Thoracic aorta (tissue), 2 donors: ENCODE measurements at regions not wholly inside any gene's neighbourhood (a gene's known extent, or its start where the extent isn't known, plus 50 kb on each side); places are given as distances from the start of the nearest gene placed in this dataset.

Experiments
- ATAC-seq: fragments of 150-250 bp; one replicate; pipeline ENCODE4 v1.8.0; 2017; ENCODE audit warnings: low read depth; ENCODE audit not compliant: insufficient number of reproducible peaks, low FRiP score
- DNase-seq: peaks from one replicate; pipeline ENCODE4 v3.0.0-alpha.2; 2020; ENCODE audit warnings: low spot score
- H3K27ac ChIP-seq, 2 donors: fragments of 200-600 bp; sonication (generic); 1 replicate in 1 of 2; 2 replicates in 1 of 2; pipeline ENCODE4 v1.5.1; 2016; ENCODE audit warnings: mild to moderate bottlenecking in 2 of 2, moderate library complexity in 2 of 2
- H3K27me3 ChIP-seq: fragments of 200-600 bp; sonication (generic); replicated peaks from 2 replicates; pipeline ENCODE4 v1.6.0; 2016; ENCODE audit warnings: mild to moderate bottlenecking; ENCODE audit not compliant: insufficient read depth
- H3K36me3 ChIP-seq: fragments of 200-600 bp; sonication (generic); one replicate; pipeline ENCODE4 v1.5.1; 2016
- H3K4me1 ChIP-seq, 2 donors: fragments of 200-600 bp; sonication (generic); 1 replicate in 1 of 2; 2 replicates in 1 of 2; pipeline versions ENCODE4 v1.5.1 to v1.6.0; 2016; ENCODE audit warnings: low read depth in 2 of 2, mild to moderate bottlenecking in 1 of 2; ENCODE audit not compliant: control insufficient read depth in 1 of 2
- H3K4me3 ChIP-seq: fragments of 200-600 bp; sonication (generic); 2 replicates; pipeline ENCODE4 v1.5.1; 2016; ENCODE audit warnings: mild to moderate bottlenecking
- H3K9me3 ChIP-seq: fragments of 200-600 bp; sonication (generic); 2 replicates; pipeline ENCODE4 v1.5.1; 2016
- CTCF ChIP-seq: fragments of 200-600 bp; sonication (generic); IDR thresholded peaks from one replicate; pipeline ENCODE4 v1.5.1; 2019; ENCODE audit warnings: antibody characterized with exemption

DNA sequence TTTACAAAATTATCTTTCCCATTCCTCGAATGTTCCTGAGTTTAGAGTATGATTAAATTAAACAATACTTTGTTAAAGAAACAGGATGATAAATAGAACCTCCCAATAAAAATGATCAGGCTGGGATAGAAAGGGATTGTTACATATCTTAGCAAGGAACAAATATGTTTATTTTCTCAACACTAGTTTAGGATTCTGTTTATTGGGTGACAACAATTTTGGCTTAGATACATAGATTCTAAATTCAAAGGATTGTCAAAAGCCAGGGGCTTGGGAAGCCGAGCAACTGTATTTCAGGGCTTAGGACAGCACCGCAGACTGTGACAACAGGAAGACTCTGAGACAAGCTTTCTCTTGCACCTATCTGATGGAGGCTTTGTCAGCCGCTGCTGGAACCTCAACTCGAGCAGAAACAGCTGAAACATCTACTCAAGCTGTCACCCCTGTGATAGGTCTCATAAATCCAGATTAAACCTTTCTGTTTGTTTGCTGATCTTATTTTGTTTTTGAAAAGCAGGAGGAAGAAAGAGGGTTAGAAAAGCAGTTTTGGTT, 562.8 kb upstream of the ZFHX3 start:
- no peak for DNase-seq
- ATAC-seq, result no peak
- no peak for TF ChIP-seq CTCF

DNA sequence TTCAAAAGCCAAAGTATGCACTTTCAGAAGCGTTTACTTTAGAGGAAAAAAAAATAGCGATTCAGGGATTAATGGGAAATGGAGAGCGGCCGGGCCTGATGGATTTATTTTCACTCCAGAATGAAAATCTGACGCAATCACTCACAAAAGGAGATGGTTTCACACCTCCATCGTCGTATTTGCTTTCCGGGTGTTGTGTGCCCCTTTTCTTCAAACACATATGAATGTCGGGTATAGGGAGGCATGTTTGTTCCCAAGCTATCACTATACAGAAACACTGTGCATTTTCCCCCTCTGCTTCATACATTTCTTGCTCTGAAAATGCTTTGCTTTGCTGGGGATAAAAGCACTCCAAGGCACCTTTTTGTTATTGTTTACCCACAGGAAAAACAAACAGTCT, 562.2 kb upstream of the ZFHX3 start:
- Histone ChIP-seq H3K36me3 (no peaks in the 10 kb centered on the region), H3K9me3 (no peaks in the 10 kb centered on the region), H3K27me3 (peaks cover 4% of the 10 kb centered on the region), H3K4me1 (no peaks in the 10 kb centered on the region), H3K27ac (no peak overlapping the region), H3K4me3 (no peak overlapping the region)
- ATAC-seq (no peak), DNase-seq (no peak)
- TF ChIP-seq CTCF, result no peak

More for the DNA sequence above, 562.8 kb upstream of the ZFHX3 start:
- Histone ChIP-seq H3K27ac (no peak overlapping the region), H3K4me3 (no peak overlapping the region), H3K27me3 (peaks cover 4% of the 10 kb centered on the region), H3K4me1 (no peaks in the 10 kb centered on the region), H3K36me3 (no peaks in the 10 kb centered on the region), H3K9me3 (no peaks in the 10 kb centered on the region)

DNA sequence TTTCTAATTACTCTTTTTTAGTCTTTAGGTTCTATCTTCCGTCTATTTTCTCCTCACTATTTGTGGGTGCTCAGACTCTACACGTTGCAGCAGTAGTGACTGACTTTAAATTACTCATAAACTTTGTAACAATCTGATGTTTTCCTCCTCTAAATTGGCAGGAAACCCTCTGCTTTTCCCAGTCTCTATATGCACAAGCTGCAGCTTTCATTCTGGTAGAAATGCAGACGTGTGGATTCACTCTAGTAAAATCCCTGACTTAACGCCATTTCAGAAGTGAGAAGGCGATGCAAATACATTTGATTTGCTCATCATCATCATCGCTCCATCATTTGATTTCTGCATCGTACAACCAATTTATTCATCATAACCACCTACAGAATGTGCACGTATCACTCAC, 561.0 kb upstream of the ZFHX3 start:
- no peak for ATAC-seq
- Histone ChIP-seq H3K9me3 (no peaks in the 10 kb centered on the region), H3K4me3 (no peak overlapping the region), H3K27me3 (peaks cover 4% of the 10 kb centered on the region), H3K27ac (no peak overlapping the region), H3K36me3 (no peaks in the 10 kb centered on the region), H3K4me1 (no peaks in the 10 kb centered on the region)
- DNase-seq, result no peak
- TF ChIP-seq CTCF, result no peak

DNA sequence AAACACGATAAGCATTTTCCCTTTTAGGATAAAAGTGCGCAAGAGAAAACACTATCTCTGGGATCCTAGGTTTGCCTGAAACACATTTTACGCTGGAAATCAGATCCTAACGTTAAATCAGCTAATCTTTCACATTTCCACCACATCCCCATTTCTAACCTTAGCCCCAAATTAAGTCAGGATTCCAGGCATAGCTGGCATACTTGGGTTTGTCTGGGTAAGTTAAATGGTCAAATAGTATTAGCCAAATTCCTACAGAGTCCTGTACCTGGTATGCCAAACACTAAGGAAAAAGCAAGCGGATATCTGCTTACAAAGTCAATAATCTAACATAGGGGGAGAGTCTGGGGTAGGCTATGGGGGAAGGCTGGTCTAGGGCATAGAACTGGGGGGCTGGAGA, 557.4 kb upstream of the ZFHX3 start:
- TF ChIP-seq CTCF, result no peak
- ATAC-seq, result no peak
- H3K4me3 ChIP-seq, result no peak overlapping the region

DNA sequence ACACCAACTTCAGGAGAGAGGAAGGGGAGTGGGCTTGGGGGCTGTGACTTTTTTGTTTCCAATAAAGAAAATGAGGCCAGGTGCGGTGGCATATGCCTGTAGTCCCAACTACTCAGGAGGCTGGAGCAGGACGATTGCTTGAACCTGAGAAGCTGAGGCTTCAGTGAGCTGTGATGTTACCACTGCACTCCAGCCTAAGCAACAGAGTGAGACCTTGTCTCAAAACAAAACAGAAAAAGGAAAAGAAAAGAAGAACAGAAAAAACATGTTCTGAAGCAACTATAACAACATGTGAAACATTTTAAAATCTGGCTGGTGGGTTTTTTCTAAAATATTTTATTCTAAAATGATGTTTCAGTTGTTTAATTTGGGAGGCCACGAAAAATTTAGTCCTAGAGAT, 554.0 kb upstream of the ZFHX3 start:
- no peak for TF ChIP-seq CTCF
- H3K4me3 ChIP-seq, result no peak overlapping the region
- H3K27me3 ChIP-seq, result no peaks in the 10 kb centered on the region
- no peaks in the 10 kb centered on the region for H3K36me3 ChIP-seq
- ATAC-seq (no peak), DNase-seq (no peak)
- no peaks in the 10 kb centered on the region for H3K9me3 ChIP-seq
- no peak overlapping the region for H3K27ac ChIP-seq
- no peaks in the 10 kb centered on the region for H3K4me1 ChIP-seq

More for the DNA sequence above, 557.4 kb upstream of the ZFHX3 start:
- H3K4me1 ChIP-seq, result no peaks in the 10 kb centered on the region
- no peaks in the 10 kb centered on the region for H3K9me3 ChIP-seq
- no peak overlapping the region for H3K27ac ChIP-seq
- DNase-seq, result no peak
- no peaks in the 10 kb centered on the region for H3K36me3 ChIP-seq
- H3K27me3 ChIP-seq, result peaks cover 4% of the 10 kb centered on the region
